Panc1 (cell line): ENCODE measurements at regions not wholly inside any gene's neighbourhood (a gene's known extent, or its start where the extent isn't known, plus 50 kb on each side); places are given as distances from the start of the nearest gene placed in this dataset.

ENCODE experiments used
- POLR2AphosphoS5 ChIP-seq: IDR thresholded peaks from 2 replicates; pipeline ENCODE4 v1.6.1; 2012; ENCODE audit warnings: mild to moderate bottlenecking, low read depth, low read length, moderate library complexity
- TF ChIP-seq, protein P1 (sequence below): fragments of 450-650 bp; IDR thresholded peaks from 2 replicates; pipeline ENCODE4 v1.5.1; 2017; ENCODE audit warnings: mild to moderate bottlenecking

DNA sequence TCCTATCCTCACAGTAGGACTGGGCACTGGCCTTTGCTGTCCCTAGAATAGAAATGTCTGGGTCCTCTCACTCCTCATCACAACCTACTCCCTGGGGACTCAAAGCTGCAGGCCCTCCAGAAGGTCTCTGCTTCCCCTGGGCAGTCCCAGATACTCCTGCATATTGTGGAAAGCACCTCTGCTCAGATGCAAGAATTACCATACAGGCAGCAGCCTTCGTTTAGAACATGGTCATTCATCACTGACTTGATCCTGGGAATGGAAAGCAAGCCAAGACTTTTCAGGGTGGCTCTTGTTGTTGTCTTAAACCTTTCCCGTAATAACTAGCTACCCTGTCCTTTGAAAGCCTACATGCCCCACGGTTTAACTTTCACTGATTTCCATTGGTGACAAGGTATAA lies 53.1 kb upstream of the NPAS2 start:
- TF ChIP-seq, protein P1, sequence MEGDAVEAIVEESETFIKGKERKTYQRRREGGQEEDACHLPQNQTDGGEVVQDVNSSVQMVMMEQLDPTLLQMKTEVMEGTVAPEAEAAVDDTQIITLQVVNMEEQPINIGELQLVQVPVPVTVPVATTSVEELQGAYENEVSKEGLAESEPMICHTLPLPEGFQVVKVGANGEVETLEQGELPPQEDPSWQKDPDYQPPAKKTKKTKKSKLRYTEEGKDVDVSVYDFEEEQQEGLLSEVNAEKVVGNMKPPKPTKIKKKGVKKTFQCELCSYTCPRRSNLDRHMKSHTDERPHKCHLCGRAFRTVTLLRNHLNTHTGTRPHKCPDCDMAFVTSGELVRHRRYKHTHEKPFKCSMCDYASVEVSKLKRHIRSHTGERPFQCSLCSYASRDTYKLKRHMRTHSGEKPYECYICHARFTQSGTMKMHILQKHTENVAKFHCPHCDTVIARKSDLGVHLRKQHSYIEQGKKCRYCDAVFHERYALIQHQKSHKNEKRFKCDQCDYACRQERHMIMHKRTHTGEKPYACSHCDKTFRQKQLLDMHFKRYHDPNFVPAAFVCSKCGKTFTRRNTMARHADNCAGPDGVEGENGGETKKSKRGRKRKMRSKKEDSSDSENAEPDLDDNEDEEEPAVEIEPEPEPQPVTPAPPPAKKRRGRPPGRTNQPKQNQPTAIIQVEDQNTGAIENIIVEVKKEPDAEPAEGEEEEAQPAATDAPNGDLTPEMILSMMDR, result no peak
- TF ChIP-seq POLR2AphosphoS5, result no peak
